Erythroblast (primary cell): ENCODE measurements at regions not wholly inside any gene's neighbourhood (a gene's known extent, or its start where the extent isn't known, plus 50 kb on each side); places are given as distances from the start of the nearest gene placed in this dataset.

Experiments
- GATA1 ChIP-seq: IDR thresholded peaks from 2 replicates; pipeline ENCODE4 v1.6.1; 2011; ENCODE audit warnings: low read depth, mild to moderate bottlenecking, control low read depth, low read length, moderate library complexity
- POLR2A ChIP-seq: IDR thresholded peaks from 2 replicates; pipeline ENCODE4 v1.6.1; 2011; ENCODE audit warnings: mild to moderate bottlenecking, low read length

GRCh38 chr21:17264182-17264581, 248.7 kb upstream of the CXADR start:
- TF ChIP-seq POLR2A (no peak), GATA1 (no peak)
